H9 (cell line): ENCODE measurements at regions not wholly inside any gene's neighbourhood (a gene's known extent, or its start where the extent isn't known, plus 50 kb on each side); places are given as distances from the start of the nearest gene placed in this dataset.

Experiments used
- DNase-seq: peaks from one replicate; pipeline ENCODE4 v3.0.0-alpha.2; 2017
- H2AFZ ChIP-seq: one replicate; pipeline ENCODE4 v1.6.1; 2013; ENCODE audit warnings: mild to moderate bottlenecking, low read length, control low read depth, moderate library complexity
- H2AK5ac ChIP-seq: 2 replicates; pipeline ENCODE4 v1.6.1; 2013; ENCODE audit warnings: low read length, control low read depth, mixed read lengths; ENCODE audit not compliant: insufficient read length
- H2BK120ac ChIP-seq: one replicate; pipeline ENCODE4 v1.6.1; 2013; ENCODE audit warnings: low read depth, mild to moderate bottlenecking, low read length, control low read depth, inconsistent platforms; ENCODE audit not compliant: poor library complexity, severe bottlenecking
- H2BK12ac ChIP-seq: 2 replicates; pipeline ENCODE4 v1.6.1; 2013; ENCODE audit warnings: low read length, control low read depth, mixed read lengths, low read depth; ENCODE audit not compliant: insufficient read length
- H2BK15ac ChIP-seq: 2 replicates; pipeline ENCODE4 v1.6.1; 2013; ENCODE audit warnings: low read depth, low read length, control low read depth
- H2BK20ac ChIP-seq: one replicate; pipeline ENCODE4 v1.6.1; 2013; ENCODE audit warnings: low read depth, mild to moderate bottlenecking, low read length, control low read depth, inconsistent platforms; ENCODE audit not compliant: poor library complexity, severe bottlenecking
- H2BK5ac ChIP-seq: 2 replicates; pipeline ENCODE4 v1.6.1; 2013; ENCODE audit warnings: low read length, control low read depth, mixed read lengths; ENCODE audit not compliant: insufficient read length
- H3K14ac ChIP-seq: 2 replicates; pipeline ENCODE4 v1.6.1; 2013; ENCODE audit warnings: low read length, control low read depth; ENCODE audit not compliant: insufficient read depth
- H3K18ac ChIP-seq: 2 replicates; pipeline ENCODE4 v1.6.1; 2013; ENCODE audit warnings: low read depth, mild to moderate bottlenecking, mixed read lengths, low read length, control low read depth; ENCODE audit not compliant: insufficient read length
- H3K23ac ChIP-seq: 2 replicates; pipeline ENCODE4 v1.6.1; 2013; ENCODE audit warnings: low read length, control low read depth, mixed read lengths, low read depth; ENCODE audit not compliant: insufficient read length
- H3K23me2 ChIP-seq: 2 replicates; pipeline ENCODE4 v1.6.1; 2013; ENCODE audit warnings: low read depth, mild to moderate bottlenecking, mixed read lengths, low read length, control low read depth; ENCODE audit not compliant: insufficient read length, poor library complexity, severe bottlenecking
- H3K27ac ChIP-seq: 2 replicates; pipeline ENCODE4 v1.5.1; 2013; ENCODE audit warnings: low read length, control low read depth, mixed read lengths, low read depth; ENCODE audit not compliant: insufficient read length
- H3K27me3 ChIP-seq: 2 replicates; pipeline ENCODE4 v1.6.1; 2013; ENCODE audit warnings: low read length, control low read depth, inconsistent platforms; ENCODE audit not compliant: insufficient read depth
- H3K4ac ChIP-seq: 2 replicates; pipeline ENCODE4 v1.6.1; 2013; ENCODE audit warnings: low read depth, mild to moderate bottlenecking, control low read depth, inconsistent platforms, low read length, moderate library complexity
- H3K4me1 ChIP-seq: 2 replicates; pipeline ENCODE4 v1.6.1; 2013; ENCODE audit warnings: low read length, control low read depth, inconsistent platforms; ENCODE audit not compliant: insufficient read depth
- H3K4me2 ChIP-seq: 2 replicates; pipeline ENCODE4 v1.6.1; 2013; ENCODE audit warnings: low read length, control low read depth, mixed read lengths; ENCODE audit not compliant: insufficient read length, insufficient read depth
- H3K56ac ChIP-seq: 2 replicates; pipeline ENCODE4 v1.6.1; 2013; ENCODE audit warnings: low read depth, mild to moderate bottlenecking, mixed read lengths, low read length, control low read depth; ENCODE audit not compliant: insufficient read length
- H3K79me1 ChIP-seq: 2 replicates; pipeline ENCODE4 v1.6.1; 2013; ENCODE audit warnings: low read depth, mild to moderate bottlenecking, moderate library complexity, low read length, control low read depth, inconsistent platforms; ENCODE audit not compliant: insufficient read depth, poor library complexity, severe bottlenecking
- H3K79me2 ChIP-seq: 2 replicates; pipeline ENCODE4 v1.6.1; 2013; ENCODE audit warnings: low read length, control low read depth, inconsistent platforms; ENCODE audit not compliant: insufficient read depth
- H3K9ac ChIP-seq: 2 replicates; pipeline ENCODE4 v1.6.1; 2013; ENCODE audit warnings: low read length, control low read depth, mixed read lengths; ENCODE audit not compliant: insufficient read length; ENCODE audit errors: extremely low read depth
- H3K9me3 ChIP-seq: one replicate; pipeline ENCODE4 v1.6.1; 2013; ENCODE audit warnings: low read depth, low read length, inconsistent platforms; ENCODE audit not compliant: control insufficient read depth
- H3T11ph ChIP-seq: one replicate; pipeline ENCODE4 v1.6.1; 2013; ENCODE audit warnings: mild to moderate bottlenecking, low read length, control low read depth, inconsistent platforms
- H4K20me1 ChIP-seq: one replicate; pipeline ENCODE4 v1.6.1; 2013; ENCODE audit not compliant: control insufficient read depth, insufficient read length, insufficient read depth
- H4K5ac ChIP-seq: 2 replicates; pipeline ENCODE4 v1.6.1; 2013; ENCODE audit warnings: low read depth, mild to moderate bottlenecking, mixed read lengths, low read length, control low read depth; ENCODE audit not compliant: insufficient read length
- H4K8ac ChIP-seq: replicated peaks from 2 replicates; pipeline ENCODE4 v1.6.1; 2013; ENCODE audit warnings: low read length, control low read depth, mixed read lengths, low read depth; ENCODE audit not compliant: insufficient read length
- H4K91ac ChIP-seq: 2 replicates; pipeline ENCODE4 v1.6.1; 2013; ENCODE audit warnings: low read depth, mild to moderate bottlenecking, moderate library complexity, mixed read lengths, low read length, control low read depth; ENCODE audit not compliant: insufficient read length
- H3K27ac Mint-ChIP-seq, 3 experiments: 2 replicates in 2 of 3; 3 replicates in 1 of 3; pipeline ENCODE4 v1.8.0; 2020 to 2021; ENCODE audit warnings: mixed read lengths in 3 of 3, mild to moderate bottlenecking in 1 of 3, moderate library complexity in 1 of 3
- H3K27me3 Mint-ChIP-seq: 2 replicates; pipeline ENCODE4 v1.8.0; 2021; ENCODE audit warnings: low read depth, mild to moderate bottlenecking, moderate library complexity, mixed read lengths
- H3K36me3 Mint-ChIP-seq, 3 experiments: 2 replicates in 2 of 3; 3 replicates in 1 of 3; pipeline ENCODE4 v1.8.0; 2020 to 2021; ENCODE audit warnings: low read depth in 3 of 3, mixed read lengths in 3 of 3; ENCODE audit not compliant: insufficient read depth in 1 of 3
- H3K4me1 Mint-ChIP-seq, 2 experiments: 2 replicates each; pipeline ENCODE4 v1.8.0; 2020; ENCODE audit warnings: mixed read lengths in 2 of 2
- H3K4me3 Mint-ChIP-seq, 2 experiments: 2 replicates in 1 of 2; 3 replicates in 1 of 2; pipeline ENCODE4 v1.8.0; 2020 to 2021; ENCODE audit warnings: mild to moderate bottlenecking in 2 of 2, mixed read lengths in 2 of 2, moderate library complexity in 1 of 2
- H3K9me3 Mint-ChIP-seq, 2 experiments: 2 replicates in 1 of 2; 3 replicates in 1 of 2; pipeline ENCODE4 v1.8.0; 2020; ENCODE audit warnings: mild to moderate bottlenecking in 2 of 2, mixed read lengths in 2 of 2, moderate library complexity in 1 of 2
- CTCF ChIP-seq: fragments of 200-600 bp; sonication (generic); conservative IDR thresholded peaks from 3 replicates; pipeline ENCODE4 v1.8.0; 2021; ENCODE audit warnings: antibody characterized with exemption, mild to moderate bottlenecking
- WGBS: extraction: QIAGEN DNeasy Blood & Tissue Kit; methylation state at CpG from one replicate; pipeline ENCODE4 v1.1.7; 2013; ENCODE audit warnings: missing lambda C conversion rate, low lambda C conversion rate, mixed read lengths; ENCODE audit not compliant: insufficient read length; ENCODE audit errors: extremely low coverage; 5-methylcytosine and 5-hydroxymethylcytosine counted together

- no peak overlapping the region for H2AFZ ChIP-seq
- TF ChIP-seq CTCF: no peak
- H3K56ac ChIP-seq: no peak overlapping the region
- no peak overlapping the region for H3K27ac Mint-ChIP-seq
- no peak for DNase-seq
- no peaks in the 10 kb centered on the region for H3K27me3 Mint-ChIP-seq
- no peak overlapping the region for H4K8ac ChIP-seq
- H3K27ac ChIP-seq: no peak overlapping the region
- H3K18ac ChIP-seq: no peak overlapping the region
- H3K4me1 ChIP-seq: no peaks in the 10 kb centered on the region
- H2BK15ac ChIP-seq: no peak overlapping the region
- no peak overlapping the region for H3K14ac ChIP-seq
- no CpG with 5 or more reads among the region's 2 CpGs for WGBS
- no peak overlapping the region for H2BK20ac ChIP-seq
- H3K27me3 ChIP-seq: no peaks in the 10 kb centered on the region
- H2BK5ac ChIP-seq: no peak overlapping the region
- no peak overlapping the region for H3K4me3 Mint-ChIP-seq
- no peaks in the 10 kb centered on the region for H3K79me2 ChIP-seq
- peaks cover under 1% of the 10 kb centered on the region in 2 experiments; a peak in 3 of 4 replicates for H3K4me1 Mint-ChIP-seq
- H3K9me3 Mint-ChIP-seq: no peaks in the 10 kb centered on the region
- no peak overlapping the region for H2BK120ac ChIP-seq
- no peaks in the 10 kb centered on the region for H3K23me2 ChIP-seq
- H3K79me1 ChIP-seq: no peaks in the 10 kb centered on the region
- no peak overlapping the region for H3K4ac ChIP-seq
- H3T11ph ChIP-seq: no peak overlapping the region
- no peak overlapping the region for H4K5ac ChIP-seq
- H2BK12ac ChIP-seq: no peak overlapping the region
- no peaks in the 10 kb centered on the region for H3K9me3 ChIP-seq
- no peaks in the 10 kb centered on the region for H4K20me1 ChIP-seq
- no peak overlapping the region for H3K23ac ChIP-seq
- H2AK5ac ChIP-seq: no peak overlapping the region
- H4K91ac ChIP-seq: no peak overlapping the region
- no peaks in the 10 kb centered on the region for H3K36me3 Mint-ChIP-seq
- H3K9ac ChIP-seq: no peak overlapping the region
- no peak overlapping the region for H3K4me2 ChIP-seq
Observed at GRCh38 chr1:57826535-57826934, 402.7 kb upstream of the DAB1 start.
